Neural progenitor cell (in vitro differentiated cells): ENCODE measurements at regions not wholly inside any gene's neighbourhood (a gene's known extent, or its start where the extent isn't known, plus 50 kb on each side); places are given as distances from the start of the nearest gene placed in this dataset.
A peak's percentile ranks its signal among the peaks of the same experiment; 100 is the strongest.

Experiments used
- DNase-seq: peaks from one replicate; pipeline ENCODE4 v3.0.0-alpha.2; 2016; ENCODE audit warnings: low spot score
- H2AFZ ChIP-seq: fragments of 200-600 bp; sonication (generic); replicated peaks from 2 replicates; pipeline ENCODE4 v1.6.1; 2016; ENCODE audit warnings: antibody characterized with exemption
- H3F3A ChIP-seq: fragments of 200-600 bp; sonication (generic); 2 replicates; pipeline ENCODE4 v1.6.1; 2016; ENCODE audit warnings: antibody characterized with exemption, low read depth
- H3K27ac ChIP-seq: fragments of 200-600 bp; sonication (generic); 2 replicates; pipeline ENCODE4 v1.5.1; 2016; ENCODE audit warnings: mild to moderate bottlenecking
- H3K27me3 ChIP-seq: fragments of 200-600 bp; sonication (generic); 2 replicates; pipeline ENCODE4 v1.6.1; 2016; ENCODE audit warnings: mild to moderate bottlenecking, moderate library complexity
- H3K36me3 ChIP-seq: fragments of 200-600 bp; sonication (generic); 2 replicates; pipeline ENCODE4 v1.5.1; 2016
- H3K4me1 ChIP-seq: fragments of 200-600 bp; sonication (generic); 2 replicates; pipeline ENCODE4 v1.6.1; 2016; ENCODE audit warnings: mixed run types
- H3K4me2 ChIP-seq: fragments of 200-600 bp; sonication (generic); 2 replicates; pipeline ENCODE4 v1.6.1; 2016
- H3K4me3 ChIP-seq: fragments of 200-600 bp; sonication (generic); 2 replicates; pipeline ENCODE4 v1.5.1; 2016
- H3K79me2 ChIP-seq: fragments of 200-600 bp; sonication (generic); 2 replicates; pipeline ENCODE4 v1.6.1; 2016; ENCODE audit warnings: low read depth
- H3K9ac ChIP-seq: fragments of 200-600 bp; sonication (generic); 2 replicates; pipeline ENCODE4 v1.6.1; 2016
- H3K9me3 ChIP-seq: fragments of 200-600 bp; sonication (generic); 2 replicates; pipeline ENCODE4 v1.5.1; 2016; ENCODE audit warnings: low read depth
- H4K20me1 ChIP-seq: fragments of 200-600 bp; sonication (generic); 2 replicates; pipeline ENCODE4 v1.6.1; 2016; ENCODE audit warnings: low read depth
- H3K27ac Mint-ChIP-seq: 3 replicates; pipeline ENCODE4 v1.8.0; 2021; ENCODE audit warnings: mixed read lengths
- H3K27me3 Mint-ChIP-seq: 2 replicates; pipeline ENCODE4 v1.8.0; 2022; ENCODE audit warnings: low read depth, mild to moderate bottlenecking, inconsistent platforms, moderate library complexity, mixed read lengths; ENCODE audit not compliant: insufficient read depth
- H3K36me3 Mint-ChIP-seq: 3 replicates; pipeline ENCODE4 v1.8.0; 2021; ENCODE audit warnings: mixed read lengths
- H3K4me1 Mint-ChIP-seq: 3 replicates; pipeline ENCODE4 v1.8.0; 2021; ENCODE audit warnings: mixed read lengths
- H3K4me3 Mint-ChIP-seq: 3 replicates; pipeline ENCODE4 v1.8.0; 2021; ENCODE audit warnings: mild to moderate bottlenecking, moderate library complexity, mixed read lengths
- H3K9me3 Mint-ChIP-seq: 3 replicates; pipeline ENCODE4 v1.8.0; 2020; ENCODE audit warnings: mixed read lengths
- EZH2 ChIP-seq: fragments of 200-600 bp; sonication (generic); IDR thresholded peaks from 2 replicates; pipeline ENCODE4 v1.6.1; 2017; ENCODE audit warnings: antibody characterized with exemption, mild to moderate bottlenecking, moderate library complexity
- EZH2phosphoT487 ChIP-seq: fragments of 200-600 bp; sonication (generic); IDR thresholded peaks from 2 replicates; pipeline ENCODE4 v1.6.1; 2017; ENCODE audit warnings: antibody characterized with exemption
- TF ChIP-seq, protein P1 (sequence below): fragments of 200-600 bp; sonication (generic); IDR thresholded peaks from 2 replicates; pipeline ENCODE4 v1.5.1; 2017; ENCODE audit warnings: antibody characterized with exemption, mild to moderate bottlenecking

DNA sequence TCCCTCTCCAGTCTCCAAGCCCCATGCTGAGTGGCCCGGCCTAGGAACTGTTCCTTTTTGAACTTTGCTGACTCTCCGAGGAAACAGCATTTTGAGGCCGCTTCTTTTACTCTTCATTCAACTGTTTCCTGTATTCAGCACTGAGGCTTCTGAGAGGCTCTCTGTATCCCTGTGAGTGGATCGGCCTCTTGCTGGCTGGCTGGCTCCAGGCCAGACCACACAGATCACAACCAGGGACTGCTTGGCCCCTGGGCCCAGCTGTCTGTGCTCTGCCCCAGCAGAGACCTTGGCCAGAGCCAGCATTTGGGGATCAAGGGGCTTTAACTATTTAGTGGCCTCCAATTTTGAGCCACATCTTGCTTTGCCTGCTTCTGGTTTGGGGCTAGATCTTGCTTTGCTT, 75.6 kb upstream of the KL start:
- no peaks in the 10 kb centered on the region for H3K9me3 ChIP-seq
- H3K27me3 ChIP-seq, result no peaks in the 10 kb centered on the region
- no peaks in the 10 kb centered on the region for H3K36me3 Mint-ChIP-seq
- H2AFZ ChIP-seq, result no peak overlapping the region
- H3K4me3 ChIP-seq, result no peak overlapping the region
- TF ChIP-seq EZH2, result no peak
- TF ChIP-seq, protein P1, sequence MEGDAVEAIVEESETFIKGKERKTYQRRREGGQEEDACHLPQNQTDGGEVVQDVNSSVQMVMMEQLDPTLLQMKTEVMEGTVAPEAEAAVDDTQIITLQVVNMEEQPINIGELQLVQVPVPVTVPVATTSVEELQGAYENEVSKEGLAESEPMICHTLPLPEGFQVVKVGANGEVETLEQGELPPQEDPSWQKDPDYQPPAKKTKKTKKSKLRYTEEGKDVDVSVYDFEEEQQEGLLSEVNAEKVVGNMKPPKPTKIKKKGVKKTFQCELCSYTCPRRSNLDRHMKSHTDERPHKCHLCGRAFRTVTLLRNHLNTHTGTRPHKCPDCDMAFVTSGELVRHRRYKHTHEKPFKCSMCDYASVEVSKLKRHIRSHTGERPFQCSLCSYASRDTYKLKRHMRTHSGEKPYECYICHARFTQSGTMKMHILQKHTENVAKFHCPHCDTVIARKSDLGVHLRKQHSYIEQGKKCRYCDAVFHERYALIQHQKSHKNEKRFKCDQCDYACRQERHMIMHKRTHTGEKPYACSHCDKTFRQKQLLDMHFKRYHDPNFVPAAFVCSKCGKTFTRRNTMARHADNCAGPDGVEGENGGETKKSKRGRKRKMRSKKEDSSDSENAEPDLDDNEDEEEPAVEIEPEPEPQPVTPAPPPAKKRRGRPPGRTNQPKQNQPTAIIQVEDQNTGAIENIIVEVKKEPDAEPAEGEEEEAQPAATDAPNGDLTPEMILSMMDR, result no peak
- TF ChIP-seq EZH2phosphoT487, result no peak
- H3K4me1 ChIP-seq, result no peaks in the 10 kb centered on the region
- H3K27me3 Mint-ChIP-seq, result peaks cover 4% of the 10 kb centered on the region
- peak overlapping the region; percentile 72 for H3K27ac Mint-ChIP-seq
- no peak overlapping the region for H3K4me2 ChIP-seq
- H3K4me3 Mint-ChIP-seq, result no peak overlapping the region
- H4K20me1 ChIP-seq, result no peaks in the 10 kb centered on the region
- no peak overlapping the region for H3K9ac ChIP-seq
- no peak overlapping the region for H3K27ac ChIP-seq
- peaks cover 4% of the 10 kb centered on the region for H3K4me1 Mint-ChIP-seq
- no peaks in the 10 kb centered on the region for H3K36me3 ChIP-seq
- H3K79me2 ChIP-seq, result no peaks in the 10 kb centered on the region
- peaks cover 20% of the 10 kb centered on the region for H3K9me3 Mint-ChIP-seq
- H3F3A ChIP-seq, result no peaks in the 10 kb centered on the region
- DNase-seq, result no peak

DNA sequence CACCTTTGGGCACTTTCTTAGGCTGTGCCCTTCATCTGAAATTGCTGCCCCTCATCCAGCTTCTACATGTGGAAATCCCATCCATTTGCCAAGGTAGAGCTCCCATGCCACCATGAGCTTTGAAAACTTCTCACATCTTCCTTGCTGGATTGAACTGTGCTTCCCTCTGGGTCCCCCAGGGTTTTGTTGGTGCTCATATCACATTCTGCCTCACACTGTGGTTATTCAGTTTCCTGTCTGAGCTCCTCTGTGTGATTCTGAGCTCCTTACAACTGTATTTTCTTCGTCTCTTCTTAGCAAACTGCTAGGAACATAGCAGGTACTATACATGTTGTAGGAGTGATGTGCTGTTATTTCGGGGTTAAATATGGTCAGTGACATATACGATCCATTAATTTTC, 74.9 kb upstream of the KL start:
- no peak for TF ChIP-seq EZH2
- no peak for TF ChIP-seq EZH2phosphoT487
- TF ChIP-seq, protein P1, result no peak
- H4K20me1 ChIP-seq, result no peaks in the 10 kb centered on the region
- no peaks in the 10 kb centered on the region for H3K79me2 ChIP-seq
- Mint-ChIP-seq H3K4me3 (no peak overlapping the region), H3K27me3 (peaks cover 4% of the 10 kb centered on the region), H3K36me3 (no peaks in the 10 kb centered on the region), H3K27ac (no peak overlapping the region), H3K9me3 (peaks cover 20% of the 10 kb centered on the region), H3K4me1 (peaks cover 4% of the 10 kb centered on the region)
- no peaks in the 10 kb centered on the region for H3K36me3 ChIP-seq
- H2AFZ ChIP-seq, result no peak overlapping the region
- H3K9me3 ChIP-seq, result no peaks in the 10 kb centered on the region
- H3K4me1 ChIP-seq, result no peaks in the 10 kb centered on the region
- H3F3A ChIP-seq, result no peaks in the 10 kb centered on the region
- H3K4me3 ChIP-seq, result no peak overlapping the region
- H3K27ac ChIP-seq, result no peak overlapping the region
- H3K27me3 ChIP-seq, result no peaks in the 10 kb centered on the region
- DNase-seq, result no peak
- no peak overlapping the region for H3K4me2 ChIP-seq
- H3K9ac ChIP-seq, result no peak overlapping the region

DNA sequence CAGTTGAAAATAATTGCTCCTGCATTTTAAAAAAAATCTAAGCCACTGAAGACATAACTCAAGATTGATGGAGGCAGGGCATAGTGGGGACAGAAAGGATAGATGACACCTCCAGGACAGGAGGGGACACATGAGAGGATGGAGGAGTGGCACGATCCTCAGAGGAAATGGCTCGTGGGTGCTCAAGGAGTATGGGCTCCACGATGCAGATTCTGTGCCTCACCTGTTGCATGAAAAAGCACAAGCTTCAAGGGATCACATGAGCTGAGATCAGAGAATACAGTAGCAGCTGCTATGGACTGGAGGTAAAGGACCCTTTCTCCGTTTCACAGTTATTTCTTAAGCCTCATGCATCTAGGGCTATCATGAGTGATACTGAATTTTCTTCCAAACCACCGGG, 69.7 kb upstream of the KL start:
- H2AFZ ChIP-seq, result no peak overlapping the region
- no peak for TF ChIP-seq EZH2
- no peak for TF ChIP-seq EZH2phosphoT487
- TF ChIP-seq, protein P1, result no peak
- no peaks in the 10 kb centered on the region for H4K20me1 ChIP-seq
- Mint-ChIP-seq H3K4me1 (no peaks in the 10 kb centered on the region), H3K27ac (no peak overlapping the region), H3K27me3 (peaks cover 4% of the 10 kb centered on the region), H3K9me3 (no peaks in the 10 kb centered on the region), H3K36me3 (no peaks in the 10 kb centered on the region), H3K4me3 (no peak overlapping the region)
- no peaks in the 10 kb centered on the region for H3K36me3 ChIP-seq
- H3K9me3 ChIP-seq, result no peaks in the 10 kb centered on the region
- no peaks in the 10 kb centered on the region for H3F3A ChIP-seq
- H3K27me3 ChIP-seq, result no peaks in the 10 kb centered on the region
- no peak overlapping the region for H3K4me2 ChIP-seq
- no peaks in the 10 kb centered on the region for H3K4me1 ChIP-seq
- no peaks in the 10 kb centered on the region for H3K79me2 ChIP-seq
- H3K27ac ChIP-seq, result no peak overlapping the region
- no peak overlapping the region for H3K9ac ChIP-seq
- no peak overlapping the region for H3K4me3 ChIP-seq
- no peak for DNase-seq
